ENCODE measurements at regions not wholly inside any gene's neighbourhood (a gene's known extent, or its start where the extent isn't known, plus 50 kb on each side); places are given as distances from the start of the nearest gene placed in this dataset.

DNA sequence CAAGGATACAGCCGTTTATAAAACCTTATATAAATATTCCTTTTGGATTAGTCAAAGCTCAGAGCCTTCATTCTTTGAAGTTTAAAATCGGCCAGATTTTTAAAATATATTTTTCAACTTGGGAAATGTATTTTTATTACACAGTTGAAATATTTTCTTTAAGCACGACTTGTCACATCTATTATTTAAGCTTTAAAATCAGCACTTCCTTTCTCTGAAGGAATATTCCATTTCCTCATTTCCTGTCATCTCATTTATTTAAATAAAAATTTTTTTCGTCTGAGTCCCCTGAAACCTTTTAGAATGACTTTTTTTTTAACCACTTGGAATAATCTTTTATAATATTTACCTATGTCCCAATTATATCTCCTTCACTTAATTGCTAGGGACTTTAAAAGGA is 107.5 kb upstream of the PDE3A start:
- POLR2A ChIA-PET, result no interaction called here
- Mint-ChIP-seq H3K4me1 (peaks cover 32% of the 10 kb centered on the region), H3K4me3 (no peak overlapping the region), H3K36me3 (no peaks in the 10 kb centered on the region), H3K27ac (no peak overlapping the region), H3K27me3 (ENCODE audit: low read depth) (0 out of 2 replicates have a peak, but pooled peaks cover 3% of the 10 kb centered on the region), H3K9me3 (no peaks in the 10 kb centered on the region)
- CTCF ChIA-PET, result interaction anchor here (1.1 kb wide), 1 partner anchor 108 kb away, joined by 5 read pairs; the partner anchor contains the start of gene PDE3A
- TF ChIP-seq CBFB (CRISPR knock-in tag; IDR thresholded peaks at IDR 0.05; ENCODE audit: low read depth), result no peak
- TF ChIP-seq, protein P1, sequence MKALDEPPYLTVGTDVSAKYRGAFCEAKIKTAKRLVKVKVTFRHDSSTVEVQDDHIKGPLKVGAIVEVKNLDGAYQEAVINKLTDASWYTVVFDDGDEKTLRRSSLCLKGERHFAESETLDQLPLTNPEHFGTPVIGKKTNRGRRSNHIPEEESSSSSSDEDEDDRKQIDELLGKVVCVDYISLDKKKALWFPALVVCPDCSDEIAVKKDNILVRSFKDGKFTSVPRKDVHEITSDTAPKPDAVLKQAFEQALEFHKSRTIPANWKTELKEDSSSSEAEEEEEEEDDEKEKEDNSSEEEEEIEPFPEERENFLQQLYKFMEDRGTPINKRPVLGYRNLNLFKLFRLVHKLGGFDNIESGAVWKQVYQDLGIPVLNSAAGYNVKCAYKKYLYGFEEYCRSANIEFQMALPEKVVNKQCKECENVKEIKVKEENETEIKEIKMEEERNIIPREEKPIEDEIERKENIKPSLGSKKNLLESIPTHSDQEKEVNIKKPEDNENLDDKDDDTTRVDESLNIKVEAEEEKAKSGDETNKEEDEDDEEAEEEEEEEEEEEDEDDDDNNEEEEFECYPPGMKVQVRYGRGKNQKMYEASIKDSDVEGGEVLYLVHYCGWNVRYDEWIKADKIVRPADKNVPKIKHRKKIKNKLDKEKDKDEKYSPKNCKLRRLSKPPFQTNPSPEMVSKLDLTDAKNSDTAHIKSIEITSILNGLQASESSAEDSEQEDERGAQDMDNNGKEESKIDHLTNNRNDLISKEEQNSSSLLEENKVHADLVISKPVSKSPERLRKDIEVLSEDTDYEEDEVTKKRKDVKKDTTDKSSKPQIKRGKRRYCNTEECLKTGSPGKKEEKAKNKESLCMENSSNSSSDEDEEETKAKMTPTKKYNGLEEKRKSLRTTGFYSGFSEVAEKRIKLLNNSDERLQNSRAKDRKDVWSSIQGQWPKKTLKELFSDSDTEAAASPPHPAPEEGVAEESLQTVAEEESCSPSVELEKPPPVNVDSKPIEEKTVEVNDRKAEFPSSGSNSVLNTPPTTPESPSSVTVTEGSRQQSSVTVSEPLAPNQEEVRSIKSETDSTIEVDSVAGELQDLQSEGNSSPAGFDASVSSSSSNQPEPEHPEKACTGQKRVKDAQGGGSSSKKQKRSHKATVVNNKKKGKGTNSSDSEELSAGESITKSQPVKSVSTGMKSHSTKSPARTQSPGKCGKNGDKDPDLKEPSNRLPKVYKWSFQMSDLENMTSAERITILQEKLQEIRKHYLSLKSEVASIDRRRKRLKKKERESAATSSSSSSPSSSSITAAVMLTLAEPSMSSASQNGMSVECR (CRISPR knock-in tag; IDR thresholded peaks at IDR 0.05; ENCODE audit: borderline replicate concordance), result no peak
- TF ChIP-seq, protein P2, sequence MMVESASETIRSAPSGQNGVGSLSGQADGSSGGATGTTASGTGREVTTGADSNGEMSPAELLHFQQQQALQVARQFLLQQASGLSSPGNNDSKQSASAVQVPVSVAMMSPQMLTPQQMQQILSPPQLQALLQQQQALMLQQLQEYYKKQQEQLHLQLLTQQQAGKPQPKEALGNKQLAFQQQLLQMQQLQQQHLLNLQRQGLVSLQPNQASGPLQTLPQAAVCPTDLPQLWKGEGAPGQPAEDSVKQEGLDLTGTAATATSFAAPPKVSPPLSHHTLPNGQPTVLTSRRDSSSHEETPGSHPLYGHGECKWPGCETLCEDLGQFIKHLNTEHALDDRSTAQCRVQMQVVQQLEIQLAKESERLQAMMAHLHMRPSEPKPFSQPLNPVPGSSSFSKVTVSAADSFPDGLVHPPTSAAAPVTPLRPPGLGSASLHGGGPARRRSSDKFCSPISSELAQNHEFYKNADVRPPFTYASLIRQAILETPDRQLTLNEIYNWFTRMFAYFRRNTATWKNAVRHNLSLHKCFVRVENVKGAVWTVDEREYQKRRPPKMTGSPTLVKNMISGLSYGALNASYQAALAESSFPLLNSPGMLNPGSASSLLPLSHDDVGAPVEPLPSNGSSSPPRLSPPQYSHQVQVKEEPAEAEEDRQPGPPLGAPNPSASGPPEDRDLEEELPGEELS (CRISPR knock-in tag; IDR thresholded peaks at IDR 0.05), result no peak
- no peak for TF ChIP-seq TEAD1 (CRISPR knock-in tag; IDR thresholded peaks at IDR 0.05)
- TF ChIP-seq GTF2I (CRISPR knock-in tag; conservative IDR thresholded peaks at IDR 0.05), result no peak
- TF ChIP-seq TP53 (CRISPR knock-in tag; IDR thresholded peaks at IDR 0.05), result no peak
- TF ChIP-seq, protein P3, sequence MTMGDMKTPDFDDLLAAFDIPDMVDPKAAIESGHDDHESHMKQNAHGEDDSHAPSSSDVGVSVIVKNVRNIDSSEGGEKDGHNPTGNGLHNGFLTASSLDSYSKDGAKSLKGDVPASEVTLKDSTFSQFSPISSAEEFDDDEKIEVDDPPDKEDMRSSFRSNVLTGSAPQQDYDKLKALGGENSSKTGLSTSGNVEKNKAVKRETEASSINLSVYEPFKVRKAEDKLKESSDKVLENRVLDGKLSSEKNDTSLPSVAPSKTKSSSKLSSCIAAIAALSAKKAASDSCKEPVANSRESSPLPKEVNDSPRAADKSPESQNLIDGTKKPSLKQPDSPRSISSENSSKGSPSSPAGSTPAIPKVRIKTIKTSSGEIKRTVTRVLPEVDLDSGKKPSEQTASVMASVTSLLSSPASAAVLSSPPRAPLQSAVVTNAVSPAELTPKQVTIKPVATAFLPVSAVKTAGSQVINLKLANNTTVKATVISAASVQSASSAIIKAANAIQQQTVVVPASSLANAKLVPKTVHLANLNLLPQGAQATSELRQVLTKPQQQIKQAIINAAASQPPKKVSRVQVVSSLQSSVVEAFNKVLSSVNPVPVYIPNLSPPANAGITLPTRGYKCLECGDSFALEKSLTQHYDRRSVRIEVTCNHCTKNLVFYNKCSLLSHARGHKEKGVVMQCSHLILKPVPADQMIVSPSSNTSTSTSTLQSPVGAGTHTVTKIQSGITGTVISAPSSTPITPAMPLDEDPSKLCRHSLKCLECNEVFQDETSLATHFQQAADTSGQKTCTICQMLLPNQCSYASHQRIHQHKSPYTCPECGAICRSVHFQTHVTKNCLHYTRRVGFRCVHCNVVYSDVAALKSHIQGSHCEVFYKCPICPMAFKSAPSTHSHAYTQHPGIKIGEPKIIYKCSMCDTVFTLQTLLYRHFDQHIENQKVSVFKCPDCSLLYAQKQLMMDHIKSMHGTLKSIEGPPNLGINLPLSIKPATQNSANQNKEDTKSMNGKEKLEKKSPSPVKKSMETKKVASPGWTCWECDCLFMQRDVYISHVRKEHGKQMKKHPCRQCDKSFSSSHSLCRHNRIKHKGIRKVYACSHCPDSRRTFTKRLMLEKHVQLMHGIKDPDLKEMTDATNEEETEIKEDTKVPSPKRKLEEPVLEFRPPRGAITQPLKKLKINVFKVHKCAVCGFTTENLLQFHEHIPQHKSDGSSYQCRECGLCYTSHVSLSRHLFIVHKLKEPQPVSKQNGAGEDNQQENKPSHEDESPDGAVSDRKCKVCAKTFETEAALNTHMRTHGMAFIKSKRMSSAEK (CRISPR knock-in tag; IDR thresholded peaks at IDR 0.05; ENCODE audit: borderline replicate concordance), result no peak
- TF ChIP-seq RORB (CRISPR knock-in tag; IDR thresholded peaks at IDR 0.05), result no peak
- TF ChIP-seq STAT6 (CRISPR knock-in tag; conservative IDR thresholded peaks at IDR 0.05; ENCODE audit: low read depth), result no peak
- TF ChIP-seq ZNF138 (CRISPR knock-in tag; conservative IDR thresholded peaks at IDR 0.05), result no peak
- no peak for TF ChIP-seq ZNF317 (CRISPR knock-in tag; IDR thresholded peaks at IDR 0.05; ENCODE audit: borderline replicate concordance, low read depth)
- no peak for TF ChIP-seq FOXP1 (CRISPR knock-in tag; IDR thresholded peaks at IDR 0.05; ENCODE audit: borderline replicate concordance)
- TF ChIP-seq RELA (CRISPR knock-in tag; IDR thresholded peaks at IDR 0.05; ENCODE audit: borderline replicate concordance), result no peak
- no peak for TF ChIP-seq TCF7 (CRISPR knock-in tag; IDR thresholded peaks at IDR 0.05; ENCODE audit: low read depth)
- no peak for TF ChIP-seq ZNF671 (CRISPR knock-in tag; IDR thresholded peaks at IDR 0.05)
- no peak for TF ChIP-seq IRF2 (CRISPR knock-in tag; IDR thresholded peaks at IDR 0.05; ENCODE audit: borderline replicate concordance, low read depth)
- TF ChIP-seq E2F1 (CRISPR knock-in tag; IDR thresholded peaks at IDR 0.05), result no peak
- TF ChIP-seq, protein P4, sequence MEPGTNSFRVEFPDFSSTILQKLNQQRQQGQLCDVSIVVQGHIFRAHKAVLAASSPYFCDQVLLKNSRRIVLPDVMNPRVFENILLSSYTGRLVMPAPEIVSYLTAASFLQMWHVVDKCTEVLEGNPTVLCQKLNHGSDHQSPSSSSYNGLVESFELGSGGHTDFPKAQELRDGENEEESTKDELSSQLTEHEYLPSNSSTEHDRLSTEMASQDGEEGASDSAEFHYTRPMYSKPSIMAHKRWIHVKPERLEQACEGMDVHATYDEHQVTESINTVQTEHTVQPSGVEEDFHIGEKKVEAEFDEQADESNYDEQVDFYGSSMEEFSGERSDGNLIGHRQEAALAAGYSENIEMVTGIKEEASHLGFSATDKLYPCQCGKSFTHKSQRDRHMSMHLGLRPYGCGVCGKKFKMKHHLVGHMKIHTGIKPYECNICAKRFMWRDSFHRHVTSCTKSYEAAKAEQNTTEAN (CRISPR knock-in tag; IDR thresholded peaks at IDR 0.05), result no peak
- TF ChIP-seq, protein P5, sequence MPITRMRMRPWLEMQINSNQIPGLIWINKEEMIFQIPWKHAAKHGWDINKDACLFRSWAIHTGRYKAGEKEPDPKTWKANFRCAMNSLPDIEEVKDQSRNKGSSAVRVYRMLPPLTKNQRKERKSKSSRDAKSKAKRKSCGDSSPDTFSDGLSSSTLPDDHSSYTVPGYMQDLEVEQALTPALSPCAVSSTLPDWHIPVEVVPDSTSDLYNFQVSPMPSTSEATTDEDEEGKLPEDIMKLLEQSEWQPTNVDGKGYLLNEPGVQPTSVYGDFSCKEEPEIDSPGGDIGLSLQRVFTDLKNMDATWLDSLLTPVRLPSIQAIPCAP (CRISPR knock-in tag; IDR thresholded peaks at IDR 0.05), result no peak
- no peak for TF ChIP-seq CREB1 (CRISPR knock-in tag; IDR thresholded peaks at IDR 0.05)
- ATAC-seq, result no peak
- DNase-seq (ENCODE audit: low spot score), result no peak
